ENCODE measurements at regions not wholly inside any gene's neighbourhood (a gene's known extent, or its start where the extent isn't known, plus 50 kb on each side); places are given as distances from the start of the nearest gene placed in this dataset.

GRCh38 chr1:224535641-224536040 is 80.5 kb upstream of the CNIH3 start:
- intact Hi-C loops (cut with micrococcal nuclease), result no loop called here
- TF ChIP-seq EZH2 (IDR thresholded peaks at IDR 0.05; ENCODE audit: low read length, unreplicated experiment) (no peak), CTCF (conservative IDR thresholded peaks at IDR 0.05; ENCODE audit: low read depth, low read length) (no peak), EZH2phosphoT487 (IDR thresholded peaks at IDR 0.05; ENCODE audit: borderline replicate concordance, low read length) (no peak)
- H3K4me3 ChIP-seq (ENCODE audit: low read length), result no peak overlapping the region

GRCh38 chr1:224539971-224540370 is 76.1 kb upstream of the CNIH3 start:
- peaks cover 38% of the 10 kb centered on the region for H3K4me1 ChIP-seq (ENCODE audit: insufficient read depth, low read length)
- TF ChIP-seq CTCF (conservative IDR thresholded peaks at IDR 0.05; ENCODE audit: low read depth, low read length), result no peak
- TF ChIP-seq EZH2phosphoT487 (IDR thresholded peaks at IDR 0.05; ENCODE audit: borderline replicate concordance, low read length), result no peak
- no peak for TF ChIP-seq EZH2 (IDR thresholded peaks at IDR 0.05; ENCODE audit: low read length, unreplicated experiment)
- no peaks in the 10 kb centered on the region for H4K20me1 ChIP-seq (ENCODE audit: low read length)
- no peak overlapping the region for H3K27ac ChIP-seq (ENCODE audit: low read length)
- intact Hi-C loops (cut with micrococcal nuclease), result no loop called here
- CTCF ChIA-PET, result no interaction called here
- ATAC-seq, result no peak
- DNase-seq, result no peak
- POLR2A ChIA-PET (ENCODE audit: unreplicated experiment), result no interaction called here
- peaks cover 9% of the 10 kb centered on the region for H3F3A ChIP-seq (ENCODE audit: low read length, unreplicated experiment)
- H3K27me3 ChIP-seq (ENCODE audit: low read length), result no peaks in the 10 kb centered on the region
- H3K36me3 ChIP-seq (ENCODE audit: low read depth, low read length), result no peaks in the 10 kb centered on the region
- H3K9me3 ChIP-seq (ENCODE audit: low read length), result no peaks in the 10 kb centered on the region
- no peak overlapping the region for H2AFZ ChIP-seq (ENCODE audit: low read length)
- H3K4me2 ChIP-seq (ENCODE audit: low read length), result no peak overlapping the region
- H3K79me2 ChIP-seq (ENCODE audit: low read length), result no peaks in the 10 kb centered on the region
- H3K4me3 ChIP-seq (ENCODE audit: low read length), result no peak overlapping the region
- 0 out of 2 replicates have a peak, but pooled peaks cover 3% of the 10 kb centered on the region for H3K9me2 ChIP-seq (replicated peaks; ENCODE audit: low read length)
- no TSS peak for BruUV-seq (replicated peaks)
- no peak overlapping the region for H3K9ac ChIP-seq (ENCODE audit: low read length)

More at GRCh38 chr1:224535641-224536040, 80.5 kb upstream of the CNIH3 start:
- no peaks in the 10 kb centered on the region for H3K79me2 ChIP-seq (ENCODE audit: low read length)
- H3F3A ChIP-seq (ENCODE audit: low read length, unreplicated experiment), result no peaks in the 10 kb centered on the region
- ATAC-seq, result no peak
- BruUV-seq (replicated peaks), result no TSS peak
- no peaks in the 10 kb centered on the region for H3K9me2 ChIP-seq (replicated peaks; ENCODE audit: low read length)
- no peaks in the 10 kb centered on the region for H4K20me1 ChIP-seq (ENCODE audit: low read length)
- ChIA-PET CTCF (no interaction called here), POLR2A (ENCODE audit: unreplicated experiment) (no interaction called here)
- no peak overlapping the region for H2AFZ ChIP-seq (ENCODE audit: low read length)
- DNase-seq, result no peak
- no peaks in the 10 kb centered on the region for H3K9me3 ChIP-seq (ENCODE audit: low read length)
- H3K36me3 ChIP-seq (ENCODE audit: low read depth, low read length), result no peaks in the 10 kb centered on the region
- H3K4me1 ChIP-seq (ENCODE audit: insufficient read depth, low read length), result no peaks in the 10 kb centered on the region
- H3K27ac ChIP-seq (ENCODE audit: low read length), result no peak overlapping the region
- H3K9ac ChIP-seq (ENCODE audit: low read length), result no peak overlapping the region
- H3K4me2 ChIP-seq (ENCODE audit: low read length), result no peak overlapping the region
- no peaks in the 10 kb centered on the region for H3K27me3 ChIP-seq (ENCODE audit: low read length)

GRCh38 chr1:224540535-224540934 is 75.6 kb upstream of the CNIH3 start:
- Histone ChIP-seq H3K9ac (ENCODE audit: low read length) (no peak overlapping the region), H3K4me1 (ENCODE audit: insufficient read depth, low read length) (peaks cover 38% of the 10 kb centered on the region), H2AFZ (ENCODE audit: low read length) (no peak overlapping the region), H3K27me3 (ENCODE audit: low read length) (no peaks in the 10 kb centered on the region), H3F3A (ENCODE audit: low read length, unreplicated experiment) (peaks cover 9% of the 10 kb centered on the region), H4K20me1 (ENCODE audit: low read length) (no peaks in the 10 kb centered on the region), H3K27ac (ENCODE audit: low read length) (no peak overlapping the region), H3K4me2 (ENCODE audit: low read length) (no peak overlapping the region), H3K4me3 (ENCODE audit: low read length) (no peak overlapping the region), H3K9me2 (replicated peaks; ENCODE audit: low read length) (0 out of 2 replicates have a peak, but pooled peaks cover 3% of the 10 kb centered on the region), H3K9me3 (ENCODE audit: low read length) (no peaks in the 10 kb centered on the region), H3K36me3 (ENCODE audit: low read depth, low read length) (no peaks in the 10 kb centered on the region), H3K79me2 (ENCODE audit: low read length) (no peaks in the 10 kb centered on the region)
- no peak for TF ChIP-seq EZH2 (IDR thresholded peaks at IDR 0.05; ENCODE audit: low read length, unreplicated experiment)
- TF ChIP-seq CTCF (conservative IDR thresholded peaks at IDR 0.05; ENCODE audit: low read depth, low read length), result no peak
- TF ChIP-seq EZH2phosphoT487 (IDR thresholded peaks at IDR 0.05; ENCODE audit: borderline replicate concordance, low read length), result no peak
- no peak for DNase-seq
- no peak for ATAC-seq
- intact Hi-C loops (cut with micrococcal nuclease), result no loop called here
- ChIA-PET POLR2A (ENCODE audit: unreplicated experiment) (interaction anchor here (0.6 kb wide), 1 partner anchor 371 kb away, joined by 3 read pairs; no protein-coding TSS in a partner anchor), CTCF (no interaction called here)
- no TSS peak for BruUV-seq (replicated peaks)

All from PC-3 (cell line).